GM06990 (cell line): ENCODE measurements at regions not wholly inside any gene's neighbourhood (a gene's known extent, or its start where the extent isn't known, plus 50 kb on each side); places are given as distances from the start of the nearest gene placed in this dataset.

Source experiments
- DNase-seq: peaks from one replicate; pipeline ENCODE4 v3.0.0-alpha.2; 2011; ENCODE audit not compliant: insufficient read length; ENCODE audit errors: extremely low read depth
- H3K27me3 ChIP-seq: replicated peaks from 2 replicates; pipeline ENCODE4 v1.6.0; 2011; ENCODE audit warnings: low read length; ENCODE audit not compliant: control insufficient read depth, insufficient read depth
- H3K36me3 ChIP-seq: 2 replicates; pipeline ENCODE4 v1.5.1; 2011; ENCODE audit warnings: low read length; ENCODE audit not compliant: control insufficient read depth, insufficient read depth
- H3K4me3 ChIP-seq: replicated peaks from 2 replicates; pipeline ENCODE4 v1.5.1; 2011; ENCODE audit warnings: low read depth, mild to moderate bottlenecking, control low read depth, low read length
- CTCF ChIP-seq: IDR thresholded peaks from 2 replicates; pipeline ENCODE4 v1.5.1; 2011; ENCODE audit warnings: low read length, control low read depth, mild to moderate bottlenecking, inconsistent platforms; ENCODE audit not compliant: insufficient read depth, poor library complexity, severe bottlenecking

- no peak for TF ChIP-seq CTCF
- no peak for DNase-seq
- Histone ChIP-seq H3K27me3 (no peaks in the 10 kb centered on the region), H3K36me3 (no peaks in the 10 kb centered on the region), H3K4me3 (no peak overlapping the region)
Measured at GRCh38 chr14:55745906-55746305, 165.9 kb downstream of the KTN1 start.

- no peak for DNase-seq
- H3K36me3 ChIP-seq = no peaks in the 10 kb centered on the region
- no peaks in the 10 kb centered on the region for H3K27me3 ChIP-seq
- no peak overlapping the region for H3K4me3 ChIP-seq
- no peak for TF ChIP-seq CTCF
Measured at GRCh38 chr14:55746558-55746957, 166.6 kb downstream of the KTN1 start.

GRCh38 chr14:55747186-55747585 is 167.2 kb downstream of the KTN1 start:
- DNase-seq = no peak
- Histone ChIP-seq H3K4me3 (no peak overlapping the region), H3K27me3 (no peaks in the 10 kb centered on the region), H3K36me3 (no peaks in the 10 kb centered on the region)
- no peak for TF ChIP-seq CTCF

GRCh38 chr14:55749201-55749812 is 169.3 kb downstream of the KTN1 start:
- no peak for DNase-seq
- TF ChIP-seq CTCF = no peak
- no peak overlapping the region for H3K4me3 ChIP-seq
- no peaks in the 10 kb centered on the region for H3K27me3 ChIP-seq
- H3K36me3 ChIP-seq = no peaks in the 10 kb centered on the region

GRCh38 chr14:55749946-55750345 is 169.9 kb downstream of the KTN1 start:
- Histone ChIP-seq H3K27me3 (no peaks in the 10 kb centered on the region), H3K4me3 (no peak overlapping the region), H3K36me3 (no peaks in the 10 kb centered on the region)
- no peak for TF ChIP-seq CTCF
- DNase-seq = no peak

GRCh38 chr14:55752580-55753390 is 172.8 kb downstream of the KTN1 start:
- Histone ChIP-seq H3K27me3 (no peaks in the 10 kb centered on the region), H3K36me3 (no peaks in the 10 kb centered on the region), H3K4me3 (no peak overlapping the region)
- no peak for TF ChIP-seq CTCF
- DNase-seq = no peak
